HG02610 (cell line): ENCODE measurements at regions not wholly inside any gene's neighbourhood (a gene's known extent, or its start where the extent isn't known, plus 50 kb on each side); places are given as distances from the start of the nearest gene placed in this dataset.
"Not testable (repeated sequence)": the region's sequence is repeated elsewhere in the genome, so short reads cannot be mapped to it uniquely, and the experiment has no call there.

Source experiments
- ATAC-seq: cut with Tn5 transposase; IDR thresholded peaks from one replicate; pipeline ENCODE4 v1.9.1; 2021; ENCODE audit warnings: mild to moderate bottlenecking, moderate library complexity; ENCODE audit not compliant: unreplicated experiment

- ATAC-seq = no peak
Observed at GRCh38 chr1:10867138-10867721, 70.8 kb upstream of the CASZ1 start.

- no peak for ATAC-seq
Observed at GRCh38 chr1:10867914-10868598, 71.6 kb upstream of the CASZ1 start.

GRCh38 chr1:10868599-10868965 lies 72.1 kb upstream of the CASZ1 start:
- ATAC-seq = no peak

DNA sequence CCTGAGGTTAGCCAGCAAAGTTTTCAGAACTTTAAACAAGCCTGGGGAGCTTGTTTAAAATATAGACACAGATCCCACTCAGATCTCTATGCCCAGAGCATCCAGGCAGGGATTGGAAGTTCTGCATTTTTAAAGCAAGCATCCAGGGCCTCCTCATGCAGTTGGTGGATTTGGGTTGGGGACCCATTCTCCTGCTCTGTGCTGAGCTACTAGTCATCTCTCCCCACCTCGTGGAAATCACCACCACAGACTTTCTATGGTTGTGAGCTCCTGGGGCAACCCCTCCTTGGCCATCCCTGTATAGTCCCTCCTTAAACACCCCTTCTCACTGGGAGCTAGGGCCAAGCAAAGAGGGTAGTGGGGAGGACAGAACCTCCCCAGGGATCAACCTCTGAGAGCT lies 73.5 kb upstream of the CASZ1 start:
- no peak for ATAC-seq

DNA sequence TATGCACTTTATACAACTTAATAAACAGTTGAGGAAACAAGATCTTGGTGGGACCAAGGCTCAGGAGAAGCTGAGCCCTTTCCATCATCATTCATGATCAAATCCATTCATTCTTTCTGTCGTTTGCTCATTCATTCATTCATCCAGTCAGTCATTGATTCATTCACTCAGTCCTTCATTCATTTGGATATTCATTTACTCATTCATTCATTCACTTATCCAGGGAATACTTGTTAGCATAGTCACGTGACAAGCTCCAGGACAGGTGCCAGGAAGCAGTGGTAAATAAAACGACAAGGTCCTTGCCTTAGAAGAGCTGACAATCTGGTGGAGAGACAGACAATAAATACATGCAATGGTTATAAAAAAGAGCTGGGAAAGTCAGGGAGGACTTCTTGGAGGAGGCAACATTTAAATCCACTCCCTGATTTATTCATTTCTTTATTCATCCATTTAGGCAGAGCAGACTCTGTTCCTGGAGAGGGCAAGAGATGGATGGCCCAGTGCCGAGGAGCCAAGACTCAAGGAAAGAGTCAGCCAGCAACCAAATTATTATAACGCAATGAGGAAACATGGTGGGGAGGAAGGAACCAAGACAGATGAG lies 74.1 kb upstream of the CASZ1 start:
- ATAC-seq = no peak

DNA sequence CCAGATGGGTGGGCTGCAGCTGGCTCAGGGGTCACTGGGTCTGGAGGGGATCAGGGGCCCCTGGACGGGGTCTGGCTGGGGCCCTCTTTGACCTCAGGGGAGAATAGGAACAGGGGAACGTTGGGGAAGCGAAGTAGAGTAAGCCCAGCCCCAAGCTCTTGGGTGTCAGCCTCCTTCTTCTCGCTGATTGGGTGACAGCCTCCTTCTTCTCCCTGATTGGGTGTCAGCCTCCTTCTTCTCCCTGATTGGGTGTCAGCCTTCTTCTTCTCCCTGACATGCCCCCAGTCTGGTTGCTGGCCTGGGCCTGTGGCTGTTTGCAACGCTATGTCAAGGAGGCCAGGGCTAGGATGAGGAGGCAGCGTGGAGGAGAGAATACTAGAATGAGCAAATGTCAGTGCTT lies 76.7 kb upstream of the CASZ1 start:
- no peak for ATAC-seq

- ATAC-seq = no peak
Observed at GRCh38 chr1:10874351-10874750, 77.9 kb upstream of the CASZ1 start.

DNA sequence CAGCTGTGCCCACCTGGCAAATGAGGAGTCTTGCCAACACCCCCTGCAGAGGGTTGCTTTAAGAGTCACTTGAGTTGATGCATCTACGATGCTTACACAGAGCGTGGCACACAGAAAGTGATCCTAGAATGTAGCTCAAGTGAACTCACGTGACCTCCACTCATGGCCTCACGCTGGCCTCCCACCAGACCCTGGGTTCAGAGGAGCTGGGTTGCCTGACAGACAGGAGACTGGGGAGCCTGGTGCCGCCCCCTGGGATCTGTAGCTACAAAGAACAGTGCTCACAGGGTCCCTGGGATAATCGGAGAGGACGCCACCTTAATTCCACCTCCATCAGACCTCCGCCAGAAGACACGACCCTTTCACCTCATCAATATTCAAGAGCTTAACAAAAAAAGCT lies 81.4 kb upstream of the CASZ1 start:
- no peak for ATAC-seq

DNA sequence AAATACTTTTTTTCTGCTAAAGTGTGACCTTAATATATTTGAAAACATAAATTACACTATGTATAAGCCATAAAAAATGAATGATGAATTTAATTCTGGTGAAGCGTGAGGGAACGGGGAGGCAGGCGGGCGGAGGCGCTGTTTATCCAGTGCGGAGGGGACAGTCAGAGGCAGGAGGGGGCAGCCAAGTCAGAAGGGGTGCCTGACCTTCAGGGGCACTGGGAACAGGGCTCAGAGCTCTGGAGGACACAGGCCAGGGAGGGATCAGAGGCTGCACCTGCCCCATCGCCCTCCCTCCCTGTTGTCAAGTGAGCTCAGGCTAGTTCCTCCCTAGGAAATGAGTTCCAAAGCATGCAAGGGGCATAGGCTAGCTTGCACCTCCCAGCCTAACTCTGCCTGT lies 82.0 kb upstream of the CASZ1 start:
- ATAC-seq = no peak

GRCh38 chr1:10880063-10880462 lies 83.6 kb upstream of the CASZ1 start:
- ATAC-seq = no peak

- no peak for ATAC-seq
Observed at GRCh38 chr1:10881046-10881445, 84.6 kb upstream of the CASZ1 start.

DNA sequence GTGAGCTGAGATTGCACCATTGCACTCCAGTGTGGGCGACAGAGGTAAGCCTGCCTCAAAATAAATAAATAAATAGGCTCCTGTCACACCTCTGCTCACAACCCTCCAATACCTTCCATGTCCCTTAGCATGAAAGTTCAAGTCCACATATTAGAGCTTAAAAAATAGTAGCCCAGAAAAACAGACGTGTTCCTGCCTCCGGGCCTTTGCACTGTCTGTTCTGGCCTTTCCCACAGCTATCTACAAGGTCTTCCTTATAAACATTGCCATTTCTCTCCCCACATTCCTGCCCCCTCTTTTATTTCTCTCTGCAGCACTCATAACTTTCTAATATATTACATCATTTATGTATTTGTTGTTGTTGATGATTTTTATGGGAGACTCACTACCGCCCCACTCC lies 85.6 kb upstream of the CASZ1 start:
- ATAC-seq = no peak

DNA sequence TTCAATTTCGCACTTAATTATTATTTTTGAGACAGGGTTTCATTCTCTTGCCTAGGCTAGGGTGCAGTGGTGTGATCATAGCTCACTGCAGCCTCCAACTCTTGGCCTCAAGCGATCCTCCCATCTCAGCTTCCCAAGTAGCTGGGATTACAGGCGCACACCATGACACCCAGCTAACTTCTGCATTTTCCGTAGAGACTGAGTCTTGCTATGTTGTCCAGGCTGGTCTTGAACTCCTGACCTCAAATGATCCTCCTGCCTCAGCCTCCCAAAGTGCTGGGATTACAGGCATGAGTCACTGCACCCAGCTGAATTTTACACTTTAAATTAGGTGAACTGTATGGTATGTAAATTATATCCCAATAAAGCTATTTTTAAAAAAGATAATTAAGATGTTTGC lies 90.6 kb upstream of the CASZ1 start:
- ATAC-seq = not testable (repeated sequence)

- ATAC-seq = no peak
Observed at GRCh38 chr1:10888291-10888690, 91.8 kb upstream of the CASZ1 start.

DNA sequence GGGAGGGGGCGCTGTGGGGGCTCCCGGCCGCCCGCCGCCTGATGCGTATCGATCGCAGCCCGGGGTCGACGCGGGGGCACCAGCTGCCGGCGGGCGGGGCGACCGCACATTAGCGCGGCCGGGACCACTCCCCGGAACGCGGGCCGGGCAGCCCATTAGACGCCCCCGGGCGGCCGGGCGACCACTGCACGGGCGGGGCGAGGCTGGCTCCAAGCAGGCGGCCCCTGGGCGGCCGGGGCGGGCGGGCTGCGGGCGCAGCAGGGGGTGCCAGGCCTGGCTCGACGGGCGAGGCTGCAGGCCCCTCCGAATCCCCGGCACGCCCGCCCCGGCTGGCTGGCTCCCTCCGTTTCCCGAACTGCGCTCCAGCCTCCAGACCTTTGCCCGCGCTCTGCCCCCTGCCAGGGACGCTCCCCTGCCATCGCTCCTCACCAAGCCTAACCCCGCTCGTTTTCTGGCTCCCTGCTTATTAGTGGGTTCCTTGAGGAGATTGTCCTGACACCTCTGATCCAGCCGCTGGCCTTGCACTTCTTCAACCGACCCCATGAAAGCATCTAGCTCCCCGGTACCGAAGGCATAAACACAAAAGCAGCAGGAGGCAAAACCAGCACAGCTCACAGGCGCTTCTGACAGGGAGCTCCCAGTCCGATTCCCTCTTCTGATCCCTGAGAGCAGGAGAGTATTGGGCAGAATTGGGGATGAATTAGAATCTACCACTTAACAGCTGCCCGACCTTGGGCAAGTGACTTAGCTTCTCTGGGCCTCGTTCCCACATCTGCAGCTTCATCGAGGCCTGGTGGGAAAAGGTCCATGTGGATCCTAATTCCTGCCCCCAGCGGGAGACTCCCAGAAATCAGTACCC lies 92.6 kb upstream of the CASZ1 start:
- ATAC-seq = no peak

- no peak for ATAC-seq
Observed at GRCh38 chr1:10889650-10890353, 93.4 kb upstream of the CASZ1 start.

- ATAC-seq = no peak
Observed at GRCh38 chr1:10890491-10891071, 94.1 kb upstream of the CASZ1 start.

GRCh38 chr1:10891091-10891490 lies 94.6 kb upstream of the CASZ1 start:
- no peak for ATAC-seq

DNA sequence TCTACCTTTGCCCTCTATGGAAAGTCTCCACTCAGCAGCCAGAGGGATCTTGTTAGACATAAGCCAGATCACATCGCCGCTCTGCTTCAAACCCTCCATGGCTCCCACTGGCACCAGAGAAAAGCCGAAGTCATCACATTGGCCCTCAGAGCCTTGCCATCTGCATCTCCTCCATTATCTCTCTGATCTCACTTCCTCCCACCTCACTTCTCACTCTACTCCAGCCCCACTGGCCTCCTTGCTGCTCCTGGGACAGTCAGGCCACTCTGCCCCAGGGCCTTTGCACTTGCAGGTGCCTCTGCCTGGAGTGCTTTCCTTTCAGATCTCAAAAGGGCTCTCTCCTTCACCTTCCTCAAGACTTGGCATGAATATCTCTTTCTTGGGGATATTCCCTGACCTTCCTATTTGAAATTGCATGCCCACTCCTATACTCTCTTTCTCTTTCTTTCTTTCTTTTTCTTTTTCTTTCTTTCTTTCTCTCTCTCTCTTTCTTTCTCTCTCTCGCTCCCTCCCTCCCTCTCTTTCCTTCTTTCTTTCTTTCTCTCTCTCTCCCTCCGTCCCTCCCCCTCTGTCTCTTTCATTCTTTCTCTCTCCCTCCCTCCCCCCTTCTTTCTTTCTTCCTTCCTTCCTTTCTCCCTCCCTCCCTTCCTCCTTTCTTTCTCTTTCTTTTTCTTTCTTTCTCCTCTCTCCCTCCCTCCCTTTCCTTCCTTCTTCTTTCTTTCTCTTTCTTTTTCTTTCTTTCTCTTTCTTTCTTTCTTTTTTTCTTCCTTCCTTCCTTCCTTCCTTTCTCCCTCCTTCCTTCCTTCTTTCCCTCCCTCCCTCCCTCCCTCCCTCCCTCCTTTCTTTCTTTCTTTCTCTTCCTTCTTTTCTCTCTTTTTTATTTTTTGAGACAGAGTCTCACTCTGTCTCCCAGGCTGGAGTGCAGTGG lies 96.0 kb upstream of the CASZ1 start:
- ATAC-seq = no peak

- no peak for ATAC-seq
Observed at GRCh38 chr1:10895621-10896020, 99.2 kb upstream of the CASZ1 start.
